ENCODE measurements at regions not wholly inside any gene's neighbourhood (a gene's known extent, or its start where the extent isn't known, plus 50 kb on each side); places are given as distances from the start of the nearest gene placed in this dataset.

DNA sequence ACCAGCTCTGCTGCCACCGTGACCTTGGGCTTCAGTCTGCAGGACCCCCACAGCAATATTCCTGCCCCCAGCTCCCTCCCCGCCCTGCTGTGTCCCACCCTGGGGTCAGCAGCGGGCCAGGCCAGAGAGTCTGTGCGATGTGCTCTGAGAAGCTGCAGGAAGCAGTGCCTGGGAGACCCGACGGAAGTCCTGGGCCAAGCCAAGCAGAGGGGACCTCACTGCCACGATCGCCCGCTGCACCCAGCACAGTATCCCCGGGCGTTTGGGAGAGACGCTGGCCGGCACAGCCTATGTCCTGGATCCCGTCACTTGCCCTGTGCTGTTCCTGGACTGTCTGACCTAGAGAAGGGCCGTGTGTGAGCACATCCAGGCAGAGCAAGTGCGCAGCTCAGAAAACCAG lies 106.6 kb upstream of the TTC34 start:
- H2AK9ac ChIP-seq (replicated peaks; ENCODE audit: low read depth, low read length, poor library complexity) = no peak overlapping the region
- no peaks in the 10 kb centered on the region for H3K36me3 ChIP-seq (ENCODE audit: control insufficient read depth, insufficient read depth, low read length)
- H2AFZ ChIP-seq (replicated peaks; ENCODE audit: low read length, poor library complexity) = no peak overlapping the region
- WGBS, 2 experiments (ENCODE audit: extremely low coverage in 2 of 2, insufficient read length in 1 of 2) = 80% methylated on average over 8 of the region's 16 CpGs; no CpG with 5 or more reads in 1 of the 2 experiments
- H3K4me2 ChIP-seq (ENCODE audit: low read depth, low read length) = no peak overlapping the region
- in situ Hi-C loops (cut with MboI; ENCODE audit: low sequenced_read_pairs) (no loop called here), intact Hi-C loops (cut with micrococcal nuclease) (no loop called here), dilution Hi-C loops (cut with HindIII; ENCODE audit: low sequenced_read_pairs, unreplicated experiment) (no loop called here)
- no peaks in the 10 kb centered on the region for H3K4me1 ChIP-seq (ENCODE audit: control insufficient read depth, insufficient read depth, low read length)
- H4K8ac ChIP-seq (ENCODE audit: low read depth in 2 of 2, low read length in 2 of 2) = no peak overlapping the region
- no peaks in the 10 kb centered on the region for H4K20me1 ChIP-seq (ENCODE audit: insufficient read depth, low read length)
- TF ChIP-seq MAFK (IDR thresholded peaks at IDR 0.05; ENCODE audit: low read depth, low read length) = no peak
- no peak for TF ChIP-seq MAZ (IDR thresholded peaks at IDR 0.05; ENCODE audit: borderline replicate concordance, low read depth, low read length)
- no peak for TF ChIP-seq POLR2A (IDR thresholded peaks at IDR 0.05; ENCODE audit: low read depth, low read length)
- TF ChIP-seq, protein P1, sequence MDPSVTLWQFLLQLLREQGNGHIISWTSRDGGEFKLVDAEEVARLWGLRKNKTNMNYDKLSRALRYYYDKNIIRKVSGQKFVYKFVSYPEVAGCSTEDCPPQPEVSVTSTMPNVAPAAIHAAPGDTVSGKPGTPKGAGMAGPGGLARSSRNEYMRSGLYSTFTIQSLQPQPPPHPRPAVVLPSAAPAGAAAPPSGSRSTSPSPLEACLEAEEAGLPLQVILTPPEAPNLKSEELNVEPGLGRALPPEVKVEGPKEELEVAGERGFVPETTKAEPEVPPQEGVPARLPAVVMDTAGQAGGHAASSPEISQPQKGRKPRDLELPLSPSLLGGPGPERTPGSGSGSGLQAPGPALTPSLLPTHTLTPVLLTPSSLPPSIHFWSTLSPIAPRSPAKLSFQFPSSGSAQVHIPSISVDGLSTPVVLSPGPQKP (IDR thresholded peaks at IDR 0.05; ENCODE audit: borderline replicate concordance, low read depth, low read length) = no peak
- TF ChIP-seq, protein P2, sequence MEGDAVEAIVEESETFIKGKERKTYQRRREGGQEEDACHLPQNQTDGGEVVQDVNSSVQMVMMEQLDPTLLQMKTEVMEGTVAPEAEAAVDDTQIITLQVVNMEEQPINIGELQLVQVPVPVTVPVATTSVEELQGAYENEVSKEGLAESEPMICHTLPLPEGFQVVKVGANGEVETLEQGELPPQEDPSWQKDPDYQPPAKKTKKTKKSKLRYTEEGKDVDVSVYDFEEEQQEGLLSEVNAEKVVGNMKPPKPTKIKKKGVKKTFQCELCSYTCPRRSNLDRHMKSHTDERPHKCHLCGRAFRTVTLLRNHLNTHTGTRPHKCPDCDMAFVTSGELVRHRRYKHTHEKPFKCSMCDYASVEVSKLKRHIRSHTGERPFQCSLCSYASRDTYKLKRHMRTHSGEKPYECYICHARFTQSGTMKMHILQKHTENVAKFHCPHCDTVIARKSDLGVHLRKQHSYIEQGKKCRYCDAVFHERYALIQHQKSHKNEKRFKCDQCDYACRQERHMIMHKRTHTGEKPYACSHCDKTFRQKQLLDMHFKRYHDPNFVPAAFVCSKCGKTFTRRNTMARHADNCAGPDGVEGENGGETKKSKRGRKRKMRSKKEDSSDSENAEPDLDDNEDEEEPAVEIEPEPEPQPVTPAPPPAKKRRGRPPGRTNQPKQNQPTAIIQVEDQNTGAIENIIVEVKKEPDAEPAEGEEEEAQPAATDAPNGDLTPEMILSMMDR (conservative IDR thresholded peaks at IDR 0.05; ENCODE audit: low read depth, low read length) = no peak
- no peak for TF ChIP-seq RFX5 (IDR thresholded peaks at IDR 0.05; ENCODE audit: low read depth, low read length)
- no peak for TF ChIP-seq BHLHE40 (IDR thresholded peaks at IDR 0.05; ENCODE audit: low read depth, low read length)
- TF ChIP-seq SMC3 (IDR thresholded peaks at IDR 0.05; ENCODE audit: low read depth, low read length) = no peak
- no peak for TF ChIP-seq RAD21 (IDR thresholded peaks at IDR 0.05; ENCODE audit: low read length)
- TF ChIP-seq RCOR1 (IDR thresholded peaks at IDR 0.05; ENCODE audit: insufficient replicate concordance, low read length) = no peak
- TF ChIP-seq, protein P3, sequence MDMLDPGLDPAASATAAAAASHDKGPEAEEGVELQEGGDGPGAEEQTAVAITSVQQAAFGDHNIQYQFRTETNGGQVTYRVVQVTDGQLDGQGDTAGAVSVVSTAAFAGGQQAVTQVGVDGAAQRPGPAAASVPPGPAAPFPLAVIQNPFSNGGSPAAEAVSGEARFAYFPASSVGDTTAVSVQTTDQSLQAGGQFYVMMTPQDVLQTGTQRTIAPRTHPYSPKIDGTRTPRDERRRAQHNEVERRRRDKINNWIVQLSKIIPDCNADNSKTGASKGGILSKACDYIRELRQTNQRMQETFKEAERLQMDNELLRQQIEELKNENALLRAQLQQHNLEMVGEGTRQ (IDR thresholded peaks at IDR 0.05; ENCODE audit: low read depth, low read length) = no peak
- TF ChIP-seq CHD1 (IDR thresholded peaks at IDR 0.05; ENCODE audit: low read depth, low read length) = no peak
- no peak for TF ChIP-seq CEBPB (IDR thresholded peaks at IDR 0.05; ENCODE audit: low read depth, low read length)
- TF ChIP-seq NFE2L2 (IDR thresholded peaks at IDR 0.05; ENCODE audit: low read depth, low read length) = no peak
- TF ChIP-seq FOS (IDR thresholded peaks at IDR 0.05; ENCODE audit: low read depth, low read length) = no peak
- no peak for TF ChIP-seq MXI1 (IDR thresholded peaks at IDR 0.05; ENCODE audit: borderline replicate concordance, low read depth, low read length)
- no peak overlapping the region for H3K4me3 ChIP-seq (ENCODE audit: insufficient read depth, low read depth, low read length)
- no peak overlapping the region for H3K23ac ChIP-seq (ENCODE audit: low read depth, low read length)
- no peak overlapping the region for H3K14ac ChIP-seq (replicated peaks; ENCODE audit: low read depth, low read length)
- no TSS peak for BruUV-seq (replicated peaks)
- H2AK5ac ChIP-seq (ENCODE audit: low read depth, low read length) = no peak overlapping the region
- no peaks in the 10 kb centered on the region for H3K79me1 ChIP-seq (ENCODE audit: low read depth in 1 of 2, low read length in 2 of 2)
- ATAC-seq (ENCODE audit: low read depth) (no peak), DNase-seq (no peak)
- H3K18ac ChIP-seq (ENCODE audit: low read depth, low read length) = no peak overlapping the region
- no peak overlapping the region for H2BK20ac ChIP-seq (ENCODE audit: low read depth, low read length)
- no peak overlapping the region for H4K5ac ChIP-seq (ENCODE audit: low read depth, low read length)
- no peak overlapping the region for H3K27ac ChIP-seq (ENCODE audit: insufficient read depth, low read length)
- peaks cover 75% of the 10 kb centered on the region for H3K9me3 ChIP-seq (ENCODE audit: control insufficient read depth, insufficient read depth, low read length)
- POLR2A ChIA-PET (ENCODE audit: unreplicated experiment) = no interaction called here
- H3K9ac ChIP-seq (ENCODE audit: low read depth, low read length) = no peak overlapping the region
- H2BK5ac ChIP-seq (ENCODE audit: low read depth, low read length, poor library complexity, severe bottlenecking) = no peak overlapping the region
- no peak overlapping the region for H3K56ac ChIP-seq (ENCODE audit: extremely low read depth, insufficient read depth, low read length)
- H3K4ac ChIP-seq (ENCODE audit: low read depth, low read length) = no peak overlapping the region
- no peak overlapping the region for H2BK120ac ChIP-seq (ENCODE audit: low read depth, low read length)
- no peaks in the 10 kb centered on the region for H3K27me3 ChIP-seq (ENCODE audit: control insufficient read depth, insufficient read depth, low read length)
- CTCF ChIA-PET = no interaction called here
- H3K9me1 ChIP-seq (ENCODE audit: insufficient read depth, low read length) = no peaks in the 10 kb centered on the region
- H2BK15ac ChIP-seq (ENCODE audit: low read depth, low read length) = no peak overlapping the region
- H4K91ac ChIP-seq (ENCODE audit: insufficient read depth, low read depth, low read length) = no peak overlapping the region

Measured in IMR-90 (cell line).